CD14-positive monocyte (primary cell): ENCODE measurements at regions not wholly inside any gene's neighbourhood (a gene's known extent, or its start where the extent isn't known, plus 50 kb on each side); places are given as distances from the start of the nearest gene placed in this dataset.

Experiments
- DNase-seq, 3 donors: peaks; one replicate each; pipeline ENCODE4 v3.0.0-alpha.2; 2011 to 2022
- H2AFZ ChIP-seq: 2 replicates; pipeline ENCODE4 v1.6.0; 2012; ENCODE audit warnings: mild to moderate bottlenecking, low read depth, low read length, inconsistent platforms; ENCODE audit not compliant: insufficient read depth, poor library complexity, severe bottlenecking
- H3K27ac ChIP-seq, 2 donors: 1 replicate in 1 of 2; 2 replicates in 1 of 2; pipeline ENCODE4 v1.5.1; 2012 to 2013; ENCODE audit warnings: low read length in 2 of 2, control low read depth in 1 of 2, inconsistent platforms in 1 of 2, low read depth in 1 of 2, mild to moderate bottlenecking in 1 of 2
- H3K27me3 ChIP-seq, 2 donors: one replicate each; pipeline versions ENCODE4 v1.6.0 to v1.6.1; 2011 to 2013; ENCODE audit warnings: low read length in 2 of 2; ENCODE audit not compliant: control insufficient read depth in 2 of 2, insufficient read depth in 2 of 2
- H3K36me3 ChIP-seq, 2 donors: replicated peaks in 1 of 2; 1 replicate in 1 of 2; 2 replicates in 1 of 2; pipeline versions ENCODE4 v1.5.1 to v1.6.1; 2012 to 2013; ENCODE audit warnings: low read length in 2 of 2, control low read depth in 1 of 2, inconsistent platforms in 1 of 2, mild to moderate bottlenecking in 1 of 2; ENCODE audit not compliant: insufficient read depth in 2 of 2, control insufficient read depth in 1 of 2
- H3K4me1 ChIP-seq, 2 donors: 1 replicate in 1 of 2; 2 replicates in 1 of 2; pipeline versions ENCODE4 v1.5.1 to v1.6.1; 2012 to 2013; ENCODE audit warnings: low read length in 2 of 2, control low read depth in 1 of 2, inconsistent platforms in 1 of 2, mild to moderate bottlenecking in 1 of 2, moderate library complexity in 1 of 2; ENCODE audit not compliant: insufficient read depth in 2 of 2, control insufficient read depth in 1 of 2
- H3K4me2 ChIP-seq: replicated peaks from 2 replicates; pipeline ENCODE3; 2012; ENCODE audit warnings: low read length, moderate library complexity, mild to moderate bottlenecking; ENCODE audit not compliant: poor library complexity, severe bottlenecking; ENCODE audit errors: extremely low read depth
- H3K4me3 ChIP-seq, 3 experiments: fragments of 200-600 bp in 1 of 3; sonication (generic) in 1 of 3; replicated peaks in 1 of 3; 1 replicate in 2 of 3; 2 replicates in 1 of 3; pipeline ENCODE4 v1.5.1; 2011 to 2013; ENCODE audit warnings: low read length in 3 of 3, mild to moderate bottlenecking in 3 of 3, control low read depth in 2 of 3, low read depth in 2 of 3, inconsistent platforms in 1 of 3, moderate library complexity in 1 of 3
- H3K79me2 ChIP-seq: 2 replicates; pipeline ENCODE4 v1.6.0; 2012; ENCODE audit warnings: mild to moderate bottlenecking, control low read depth, inconsistent platforms, low read length, moderate library complexity; ENCODE audit not compliant: insufficient read depth
- H3K9ac ChIP-seq: 2 replicates; pipeline ENCODE4 v1.6.0; 2017; ENCODE audit warnings: low read length, mild to moderate bottlenecking; ENCODE audit not compliant: insufficient read depth, poor library complexity, severe bottlenecking
- H3K9me3 ChIP-seq, 2 donors: replicated peaks in 1 of 2; 1 replicate in 1 of 2; 2 replicates in 1 of 2; pipeline versions ENCODE4 v1.5.1 to v1.6.1; 2012 to 2013; ENCODE audit warnings: low read length in 2 of 2, control low read depth in 1 of 2; ENCODE audit not compliant: control insufficient read depth in 1 of 2, insufficient read depth in 1 of 2
- H4K20me1 ChIP-seq: 2 replicates; pipeline ENCODE4 v1.6.0; 2012; ENCODE audit warnings: mild to moderate bottlenecking, low read length, control low read depth, moderate library complexity; ENCODE audit not compliant: insufficient read depth
- H3K27ac Mint-ChIP-seq, 7 donors: one replicate each; pipeline ENCODE4 v1.8.0; 2020; ENCODE audit warnings: mild to moderate bottlenecking in 7 of 7, mixed read lengths in 7 of 7, moderate library complexity in 6 of 7, inconsistent platforms in 2 of 7
- H3K27me3 Mint-ChIP-seq, 3 donors: one replicate each; pipeline ENCODE4 v1.8.0; 2021 to 2022; ENCODE audit warnings: low read depth in 3 of 3, mild to moderate bottlenecking in 3 of 3, mixed read lengths in 3 of 3, moderate library complexity in 3 of 3, inconsistent platforms in 1 of 3
- H3K36me3 Mint-ChIP-seq, 2 donors: one replicate each; pipeline ENCODE4 v1.8.0; 2020; ENCODE audit warnings: mixed read lengths in 2 of 2, inconsistent platforms in 1 of 2, mild to moderate bottlenecking in 1 of 2
- H3K4me1 Mint-ChIP-seq: one replicate; pipeline ENCODE4 v1.8.0; 2020; ENCODE audit warnings: mild to moderate bottlenecking, mixed read lengths
- H3K4me3 Mint-ChIP-seq, 2 donors: one replicate each; pipeline ENCODE4 v1.8.0; 2020; ENCODE audit warnings: mild to moderate bottlenecking in 2 of 2, mixed read lengths in 2 of 2, moderate library complexity in 1 of 2
- H3K9me3 Mint-ChIP-seq, 7 donors: one replicate each; pipeline ENCODE4 v1.8.0; 2020 to 2022; ENCODE audit warnings: mixed read lengths in 7 of 7, mild to moderate bottlenecking in 6 of 7, moderate library complexity in 6 of 7, inconsistent platforms in 2 of 7
- WGBS: methylation state at CpG from one replicate; pipeline ENCODE4 v1.1.5; 2013; ENCODE audit warnings: missing lambda C conversion rate; ENCODE audit not compliant: insufficient coverage; 5-methylcytosine and 5-hydroxymethylcytosine counted together
- intact Hi-C, 2 donors: fragments of 100-400 bp; cut with micrococcal nuclease; formaldehyde crosslinking; loops; one replicate each; pipeline versions ENCODE4 v1.15.0 to v1.15.1; 2023
- TF ChIP-seq, protein P1 (sequence below): fragments of 200-600 bp; IDR thresholded peaks from one replicate; pipeline ENCODE4 v1.8.0; 2022; ENCODE audit warnings: antibody characterized with exemption, mild to moderate bottlenecking

DNA sequence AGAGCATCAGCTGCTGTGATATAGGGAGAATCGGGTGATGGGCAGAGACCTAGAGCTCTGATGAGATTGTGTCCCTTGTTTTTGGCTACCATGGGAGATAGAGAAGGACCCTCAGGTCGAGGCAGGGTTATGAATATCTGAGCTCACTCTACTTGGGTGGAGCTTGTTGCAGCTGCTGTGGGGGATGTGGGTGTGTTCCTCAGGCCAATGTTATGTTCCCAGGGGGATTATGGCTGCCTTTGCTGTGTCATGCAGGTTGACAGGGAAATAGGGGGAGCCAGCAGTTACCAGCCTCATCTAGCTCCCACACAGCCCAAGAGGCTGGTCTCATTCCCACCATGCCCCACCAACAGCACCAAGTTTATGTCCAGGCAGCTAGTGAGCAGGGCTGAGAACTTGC is 131.5 kb downstream of the TRIM42 start:
- no peaks in the 10 kb centered on the region for H3K4me1 Mint-ChIP-seq
- no peak overlapping the region for H3K4me2 ChIP-seq
- no peak overlapping the region for H3K27ac ChIP-seq
- no peak for DNase-seq
- no peak overlapping the region for H3K9ac ChIP-seq
- peaks cover 0 to 8% (median 3%) of the 10 kb centered on the region in 3 donors for H3K27me3 Mint-ChIP-seq
- peaks cover 10 to 33% (median 19%) of the 10 kb centered on the region in 7 donors for H3K9me3 Mint-ChIP-seq
- TF ChIP-seq, protein P1, sequence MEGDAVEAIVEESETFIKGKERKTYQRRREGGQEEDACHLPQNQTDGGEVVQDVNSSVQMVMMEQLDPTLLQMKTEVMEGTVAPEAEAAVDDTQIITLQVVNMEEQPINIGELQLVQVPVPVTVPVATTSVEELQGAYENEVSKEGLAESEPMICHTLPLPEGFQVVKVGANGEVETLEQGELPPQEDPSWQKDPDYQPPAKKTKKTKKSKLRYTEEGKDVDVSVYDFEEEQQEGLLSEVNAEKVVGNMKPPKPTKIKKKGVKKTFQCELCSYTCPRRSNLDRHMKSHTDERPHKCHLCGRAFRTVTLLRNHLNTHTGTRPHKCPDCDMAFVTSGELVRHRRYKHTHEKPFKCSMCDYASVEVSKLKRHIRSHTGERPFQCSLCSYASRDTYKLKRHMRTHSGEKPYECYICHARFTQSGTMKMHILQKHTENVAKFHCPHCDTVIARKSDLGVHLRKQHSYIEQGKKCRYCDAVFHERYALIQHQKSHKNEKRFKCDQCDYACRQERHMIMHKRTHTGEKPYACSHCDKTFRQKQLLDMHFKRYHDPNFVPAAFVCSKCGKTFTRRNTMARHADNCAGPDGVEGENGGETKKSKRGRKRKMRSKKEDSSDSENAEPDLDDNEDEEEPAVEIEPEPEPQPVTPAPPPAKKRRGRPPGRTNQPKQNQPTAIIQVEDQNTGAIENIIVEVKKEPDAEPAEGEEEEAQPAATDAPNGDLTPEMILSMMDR = no peak
- peak overlapping the region in 1 of 7 donors; percentile 30 for H3K27ac Mint-ChIP-seq
- H3K4me1 ChIP-seq = no peaks in the 10 kb centered on the region
- intact Hi-C loops = no loop called here
- H3K36me3 Mint-ChIP-seq = peaks cover 0 to 3% of the 10 kb centered on the region in 2 donors
- no peaks in the 10 kb centered on the region for H3K79me2 ChIP-seq
- no peak overlapping the region for H2AFZ ChIP-seq
- H3K27me3 ChIP-seq = no peaks in the 10 kb centered on the region
- no peaks in the 10 kb centered on the region for H3K36me3 ChIP-seq
- no peak overlapping the region for H3K4me3 Mint-ChIP-seq
- H3K9me3 ChIP-seq = peaks cover 0 to 10% of the 10 kb centered on the region in 2 donors
- WGBS = 80% methylated on average over 2 of the region's 2 CpGs
- no peaks in the 10 kb centered on the region for H4K20me1 ChIP-seq
- no peak overlapping the region for H3K4me3 ChIP-seq

DNA sequence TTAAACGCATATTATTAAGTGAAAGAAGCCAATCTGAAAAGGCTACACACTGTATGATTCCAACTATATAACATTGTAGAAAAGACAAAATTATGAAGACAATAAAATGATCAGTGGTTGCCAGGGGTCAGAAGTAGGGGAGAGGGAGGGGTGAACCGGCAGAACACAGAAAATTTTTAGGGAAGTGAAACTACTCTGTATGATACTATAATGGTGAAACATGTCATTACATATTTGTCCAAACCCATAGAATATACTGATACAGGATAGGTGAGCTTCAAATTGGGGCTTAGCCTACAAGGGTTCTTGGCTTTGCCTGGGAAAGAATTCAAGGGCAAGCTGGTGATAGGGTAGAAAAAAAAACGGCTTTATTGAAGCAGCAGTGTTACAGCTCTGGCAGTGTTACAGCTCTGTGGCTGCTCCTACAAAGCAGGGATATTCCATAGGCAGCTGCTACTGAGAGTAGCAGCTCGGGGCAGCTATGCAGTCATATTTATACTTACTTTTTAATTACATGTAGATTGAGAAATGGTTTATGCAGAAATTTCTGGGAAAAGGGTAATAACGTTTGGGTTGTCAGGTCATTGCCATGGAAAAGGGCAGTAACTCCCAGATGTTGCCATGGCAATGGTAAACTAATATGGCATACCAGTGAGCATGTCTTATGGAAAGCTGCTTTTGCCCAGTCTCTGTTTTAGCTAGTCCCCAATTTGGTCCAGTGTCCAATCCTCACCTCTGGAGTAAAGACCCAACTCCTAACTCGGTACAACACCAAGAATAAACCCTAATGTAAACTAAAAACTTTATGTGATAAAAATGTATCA is 125.1 kb upstream of the SLC25A36 start:
- H3K36me3 Mint-ChIP-seq = peaks cover 0 to 3% of the 10 kb centered on the region in 2 donors
- H3K4me2 ChIP-seq = no peak overlapping the region
- peaks cover 0 to 5% of the 10 kb centered on the region in 2 donors for H3K4me1 ChIP-seq
- no CpG with 5 or more reads among the region's 6 CpGs for WGBS
- H3K9me3 ChIP-seq = no peaks in the 10 kb centered on the region
- H3K4me1 Mint-ChIP-seq = peaks cover 8% of the 10 kb centered on the region
- TF ChIP-seq, protein P1 = no peak
- peak in 2 of 3 donors; percentile 47 to 71 for DNase-seq
- no peaks in the 10 kb centered on the region for H3K27me3 ChIP-seq
- peaks cover 2 to 12% (median 7%) of the 10 kb centered on the region in 7 donors for H3K9me3 Mint-ChIP-seq
- no peak overlapping the region for H3K9ac ChIP-seq
- no peaks in the 10 kb centered on the region for H3K79me2 ChIP-seq
- H3K4me3 ChIP-seq = no peak overlapping the region
- H4K20me1 ChIP-seq = no peaks in the 10 kb centered on the region
- H2AFZ ChIP-seq = no peak overlapping the region
- H3K27ac Mint-ChIP-seq = peak overlapping the region in 1 of 7 donors; percentile 41
- no peak overlapping the region for H3K27ac ChIP-seq
- intact Hi-C loops = no loop called here
- H3K4me3 Mint-ChIP-seq = peak overlapping the region in 1 of 2 donors; percentile 30
- no peaks in the 10 kb centered on the region for H3K36me3 ChIP-seq
- H3K27me3 Mint-ChIP-seq = no peaks in the 10 kb centered on the region
